Spinal cord (tissue), 9 donors: ENCODE measurements at regions not wholly inside any gene's neighbourhood (a gene's known extent, or its start where the extent isn't known, plus 50 kb on each side); places are given as distances from the start of the nearest gene placed in this dataset.
"Not testable (repeated sequence)": the region's sequence is repeated elsewhere in the genome, so short reads cannot be mapped to it uniquely, and the experiment has no call there.

ENCODE experiments used
- DNase-seq, 6 donors: peaks; one replicate each; pipeline versions ENCODE4 v3.0.0 to v3.0.0-alpha.2; 2013 to 2015; ENCODE audit warnings: low spot score in 6 of 6, low read depth in 4 of 6
- H3K27ac ChIP-seq: one replicate; pipeline ENCODE4 v1.5.1; 2013; ENCODE audit warnings: low read depth, low read length, control low read depth
- H3K27me3 ChIP-seq: one replicate; pipeline ENCODE4 v1.6.1; 2013; ENCODE audit warnings: low read length; ENCODE audit not compliant: control insufficient read depth, insufficient read depth
- H3K36me3 ChIP-seq: one replicate; pipeline ENCODE4 v1.6.1; 2013; ENCODE audit warnings: low read length; ENCODE audit not compliant: control insufficient read depth, insufficient read depth
- H3K4me1 ChIP-seq: one replicate; pipeline ENCODE4 v1.6.1; 2013; ENCODE audit warnings: low read length; ENCODE audit not compliant: control insufficient read depth, insufficient read depth
- H3K4me3 ChIP-seq: one replicate; pipeline ENCODE4 v1.5.1; 2013; ENCODE audit warnings: low read depth, low read length, control low read depth
- H3K9me3 ChIP-seq: one replicate; pipeline ENCODE4 v1.6.1; 2013; ENCODE audit warnings: low read length; ENCODE audit not compliant: control insufficient read depth, insufficient read depth
- WGBS: methylation state at CpG from one replicate; pipeline ENCODE4 v1.1.5; 2013; ENCODE audit warnings: missing lambda C conversion rate; ENCODE audit not compliant: insufficient coverage; 5-methylcytosine and 5-hydroxymethylcytosine counted together
- donor health status: healthy.

GRCh38 chr3:157868196-157868595 is 238.0 kb downstream of the SHOX2 start:
- no CpG with 5 or more reads among the region's 1 CpG for WGBS
- no peaks in the 10 kb centered on the region for H3K4me1 ChIP-seq
- H3K27ac ChIP-seq, result no peak overlapping the region
- no peaks in the 10 kb centered on the region for H3K9me3 ChIP-seq
- DNase-seq, result no peak
- H3K4me3 ChIP-seq, result no peak overlapping the region
- no peaks in the 10 kb centered on the region for H3K36me3 ChIP-seq
- no peaks in the 10 kb centered on the region for H3K27me3 ChIP-seq

- no peaks in the 10 kb centered on the region for H3K4me1 ChIP-seq
- H3K27ac ChIP-seq, result no peak overlapping the region
- 36% methylated on average over 8 of the region's 9 CpGs for WGBS
- no peaks in the 10 kb centered on the region for H3K36me3 ChIP-seq
- no peak overlapping the region for H3K4me3 ChIP-seq
- no peaks in the 10 kb centered on the region for H3K27me3 ChIP-seq
- no peaks in the 10 kb centered on the region for H3K9me3 ChIP-seq
- DNase-seq, result no peak
Observed at GRCh38 chr3:157865352-157866000, 240.7 kb downstream of the SHOX2 start.

- no CpG with 5 or more reads among the region's 4 CpGs for WGBS
- DNase-seq, result peak in 2 of 6 donors; percentile 14 to 36
- Histone ChIP-seq H3K36me3 (no peaks in the 10 kb centered on the region), H3K9me3 (no peaks in the 10 kb centered on the region), H3K4me1 (no peaks in the 10 kb centered on the region), H3K27ac (no peak overlapping the region), H3K4me3 (no peak overlapping the region), H3K27me3 (no peaks in the 10 kb centered on the region)
Observed at GRCh38 chr3:157861076-157861765, 245.0 kb downstream of the SHOX2 start.

- 100% methylated on average over 1 of the region's 2 CpGs for WGBS
- H3K27me3 ChIP-seq, result no peaks in the 10 kb centered on the region
- no peak overlapping the region for H3K27ac ChIP-seq
- H3K36me3 ChIP-seq, result no peaks in the 10 kb centered on the region
- H3K4me1 ChIP-seq, result no peaks in the 10 kb centered on the region
- H3K4me3 ChIP-seq, result no peak overlapping the region
- H3K9me3 ChIP-seq, result no peaks in the 10 kb centered on the region
- DNase-seq, result no peak
Observed at GRCh38 chr3:157859541-157859940, 246.7 kb downstream of the SHOX2 start.

GRCh38 chr3:157858821-157859220 is 247.4 kb downstream of the SHOX2 start:
- Histone ChIP-seq H3K4me1 (no peaks in the 10 kb centered on the region), H3K9me3 (no peaks in the 10 kb centered on the region), H3K27ac (no peak overlapping the region), H3K36me3 (no peaks in the 10 kb centered on the region), H3K4me3 (no peak overlapping the region), H3K27me3 (no peaks in the 10 kb centered on the region)
- no peak for DNase-seq
- no CpG with 5 or more reads among the region's 1 CpG for WGBS

GRCh38 chr3:157857440-157857839 is 248.8 kb downstream of the SHOX2 start:
- Histone ChIP-seq H3K27me3 (no peaks in the 10 kb centered on the region), H3K4me3 (no peak overlapping the region), H3K9me3 (no peaks in the 10 kb centered on the region), H3K27ac (no peak overlapping the region), H3K4me1 (no peaks in the 10 kb centered on the region), H3K36me3 (no peaks in the 10 kb centered on the region)
- DNase-seq, result peak in 2 of 6 donors; percentile 11 to 72
- 20% methylated on average over 1 of the region's 5 CpGs for WGBS

DNA sequence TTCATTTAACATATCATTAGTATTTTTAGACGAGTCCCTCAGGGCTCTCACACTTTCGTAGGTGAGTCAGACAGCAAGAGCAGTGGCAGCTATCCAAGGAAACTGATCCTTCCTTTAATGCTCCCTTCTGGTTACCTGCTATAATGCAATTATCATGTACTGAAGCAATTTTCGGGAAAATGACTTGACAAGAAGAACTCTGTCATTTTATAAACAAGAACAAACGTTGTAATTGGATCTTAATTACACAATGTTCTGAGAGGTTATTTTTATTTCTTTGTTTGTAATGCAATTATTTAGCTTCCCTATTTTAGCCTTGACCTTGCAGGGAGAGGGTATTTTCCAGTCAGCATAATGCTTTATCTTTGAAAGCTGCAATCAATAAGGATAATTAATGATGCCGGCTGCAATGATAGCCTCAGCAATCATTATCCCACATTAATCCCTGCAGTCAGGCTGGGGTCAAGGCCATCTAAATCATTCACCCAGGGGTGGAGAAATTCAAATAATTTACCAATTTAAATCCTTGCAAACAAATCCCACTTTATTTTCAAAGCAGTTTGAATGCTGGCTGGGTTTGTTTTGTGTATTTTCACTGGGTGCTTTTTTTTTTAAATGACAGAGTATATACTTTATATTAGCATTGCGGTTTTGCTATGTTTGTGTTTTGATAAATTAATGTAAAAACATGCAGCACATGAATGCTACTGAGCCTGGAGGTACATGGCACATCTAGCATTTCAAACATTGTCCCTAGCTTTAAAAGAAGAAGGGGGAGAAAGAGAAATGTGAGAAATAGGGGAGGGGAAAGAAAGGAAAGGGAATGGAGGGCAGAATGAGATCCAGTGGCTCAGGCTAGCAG is 249.9 kb downstream of the SHOX2 start:
- H3K4me3 ChIP-seq, result no peak overlapping the region
- H3K4me1 ChIP-seq, result no peaks in the 10 kb centered on the region
- H3K9me3 ChIP-seq, result no peaks in the 10 kb centered on the region
- peak in 1 of 6 donors; percentile 44 for DNase-seq
- no peaks in the 10 kb centered on the region for H3K27me3 ChIP-seq
- 100% methylated on average over 1 of the region's 6 CpGs for WGBS
- H3K27ac ChIP-seq, result no peak overlapping the region
- H3K36me3 ChIP-seq, result no peaks in the 10 kb centered on the region

GRCh38 chr3:157845839-157846238 is 260.4 kb downstream of the SHOX2 start:
- not testable (repeated sequence) for H3K27ac ChIP-seq, H3K4me3 ChIP-seq, H3K36me3 ChIP-seq, H3K27me3 ChIP-seq, H3K9me3 ChIP-seq, H3K4me1 ChIP-seq, DNase-seq
- no CpG with 5 or more reads among the region's 7 CpGs for WGBS

DNA sequence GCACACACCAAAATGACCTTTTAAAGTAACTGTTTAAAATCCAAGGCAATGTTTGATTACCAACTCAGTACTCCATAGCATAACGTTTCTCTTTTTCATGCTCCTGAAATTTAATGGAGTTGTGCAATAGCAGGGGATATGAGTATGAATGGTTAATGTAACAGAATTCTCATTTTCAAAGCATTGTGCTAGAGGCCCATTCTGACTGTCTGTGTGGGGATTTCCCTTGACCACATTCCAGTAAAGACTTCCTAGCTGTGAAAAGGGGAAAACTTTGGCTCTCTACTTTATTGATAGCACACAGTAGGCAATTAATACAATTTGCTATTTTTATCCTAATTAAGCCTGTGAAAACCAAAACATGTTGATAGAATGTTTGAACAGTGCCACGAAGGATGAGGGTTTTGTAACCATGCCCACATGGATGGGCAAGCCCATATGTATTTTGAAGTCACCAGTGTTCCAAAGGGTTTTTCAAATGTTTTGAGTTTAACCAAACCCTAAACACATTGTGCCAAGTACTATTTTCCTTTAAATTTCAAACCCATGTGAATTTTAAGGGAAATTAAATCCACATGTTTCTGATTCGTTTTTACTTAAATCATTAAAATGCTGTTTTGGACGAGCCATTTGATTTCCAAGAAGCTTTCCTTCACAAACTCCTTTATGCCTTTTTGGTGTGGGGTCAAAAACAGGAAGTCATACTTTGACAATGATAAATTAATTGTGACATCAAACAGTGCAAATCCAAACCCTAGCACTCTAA is 261.2 kb downstream of the SHOX2 start:
- Histone ChIP-seq H3K36me3 (no peaks in the 10 kb centered on the region), H3K27me3 (no peaks in the 10 kb centered on the region), H3K9me3 (no peaks in the 10 kb centered on the region), H3K4me1 (no peaks in the 10 kb centered on the region), H3K27ac (no peak overlapping the region), H3K4me3 (no peak overlapping the region)
- peak in 1 of 6 donors; percentile 10 for DNase-seq
- no CpG with 5 or more reads among the region's 4 CpGs for WGBS
